ENCODE measurements at regions not wholly inside any gene's neighbourhood (a gene's known extent, or its start where the extent isn't known, plus 50 kb on each side); places are given as distances from the start of the nearest gene placed in this dataset.

GRCh38 chr18:54696616-54697293, 105.7 kb downstream of the DYNAP start:
- Histone ChIP-seq H3K27ac (ENCODE audit: insufficient read depth, low read length) (no peak overlapping the region), H3K27me3 (ENCODE audit: control insufficient read depth, insufficient read depth, low read length) (no peaks in the 10 kb centered on the region), H3K4me1 (ENCODE audit: control insufficient read depth, extremely low read depth, insufficient read depth, low read length) (no peaks in the 10 kb centered on the region), H2AFZ (ENCODE audit: low read length) (no peak overlapping the region), H3K9ac (ENCODE audit: insufficient read depth, low read length) (no peak overlapping the region), H3K36me3 (ENCODE audit: control insufficient read depth, insufficient read depth, low read length) (no peaks in the 10 kb centered on the region), H4K20me1 (ENCODE audit: control insufficient read depth, extremely low read depth, insufficient read depth, low read length) (no peaks in the 10 kb centered on the region), H3K4me3 (replicated peaks in 1 of 4; ENCODE audit: control extremely low read depth in 1 of 4, insufficient read depth in 1 of 4, low read depth in 3 of 4, low read length in 4 of 4) (no peak overlapping the region), H3K4me2 (ENCODE audit: extremely low read depth, insufficient read depth, low read length) (no peak overlapping the region), H3K9me3 (ENCODE audit: control insufficient read depth, insufficient read depth, low read depth, low read length) (no peaks in the 10 kb centered on the region), H3K79me2 (ENCODE audit: control insufficient read depth, insufficient read depth, low read length) (no peaks in the 10 kb centered on the region)
- TF ChIP-seq EZH2 (IDR thresholded peaks at IDR 0.05; ENCODE audit: low read length, missing control alignments) (no peak), CTCF (conservative IDR thresholded peaks at IDR 0.05 in 1 of 2, IDR thresholded peaks at IDR 0.05 in 1 of 2; ENCODE audit: low read depth in 1 of 2, low read length in 2 of 2) (no peak)
- DNase-seq (ENCODE audit: low read depth in 2 of 2) = peak; percentile 14 to 32

- H3K9ac ChIP-seq (ENCODE audit: insufficient read depth, low read length) = no peak overlapping the region
- no peaks in the 10 kb centered on the region for H4K20me1 ChIP-seq (ENCODE audit: control insufficient read depth, extremely low read depth, insufficient read depth, low read length)
- H3K27ac ChIP-seq (ENCODE audit: insufficient read depth, low read length) = no peak overlapping the region
Measured at GRCh38 chr18:54700580-54700979, 109.5 kb downstream of the DYNAP start.

GRCh38 chr18:54702686-54703085, 111.6 kb downstream of the DYNAP start:
- Histone ChIP-seq H3K27ac (ENCODE audit: insufficient read depth, low read length) (no peak overlapping the region), H3K4me3 (replicated peaks in 1 of 4; ENCODE audit: control extremely low read depth in 1 of 4, insufficient read depth in 1 of 4, low read depth in 3 of 4, low read length in 4 of 4) (no peak overlapping the region), H2AFZ (ENCODE audit: low read length) (no peak overlapping the region), H3K9ac (ENCODE audit: insufficient read depth, low read length) (no peak overlapping the region), H3K79me2 (ENCODE audit: control insufficient read depth, insufficient read depth, low read length) (no peaks in the 10 kb centered on the region), H4K20me1 (ENCODE audit: control insufficient read depth, extremely low read depth, insufficient read depth, low read length) (no peaks in the 10 kb centered on the region), H3K4me2 (ENCODE audit: extremely low read depth, insufficient read depth, low read length) (no peak overlapping the region), H3K27me3 (ENCODE audit: control insufficient read depth, insufficient read depth, low read length) (no peaks in the 10 kb centered on the region), H3K4me1 (ENCODE audit: control insufficient read depth, extremely low read depth, insufficient read depth, low read length) (no peaks in the 10 kb centered on the region), H3K36me3 (ENCODE audit: control insufficient read depth, insufficient read depth, low read length) (no peaks in the 10 kb centered on the region), H3K9me3 (ENCODE audit: control insufficient read depth, insufficient read depth, low read depth, low read length) (no peaks in the 10 kb centered on the region)
- DNase-seq (ENCODE audit: low read depth in 2 of 2) = no peak
- no peak for TF ChIP-seq CTCF (conservative IDR thresholded peaks at IDR 0.05 in 1 of 2, IDR thresholded peaks at IDR 0.05 in 1 of 2; ENCODE audit: low read depth in 1 of 2, low read length in 2 of 2)
- no peak for TF ChIP-seq EZH2 (IDR thresholded peaks at IDR 0.05; ENCODE audit: low read length, missing control alignments)

More at GRCh38 chr18:54700580-54700979, 109.5 kb downstream of the DYNAP start:
- Histone ChIP-seq H3K9me3 (ENCODE audit: control insufficient read depth, insufficient read depth, low read depth, low read length) (no peaks in the 10 kb centered on the region), H3K27me3 (ENCODE audit: control insufficient read depth, insufficient read depth, low read length) (no peaks in the 10 kb centered on the region), H3K36me3 (ENCODE audit: control insufficient read depth, insufficient read depth, low read length) (no peaks in the 10 kb centered on the region), H3K4me3 (replicated peaks in 1 of 4; ENCODE audit: control extremely low read depth in 1 of 4, insufficient read depth in 1 of 4, low read depth in 3 of 4, low read length in 4 of 4) (no peak overlapping the region), H2AFZ (ENCODE audit: low read length) (no peak overlapping the region), H3K4me2 (ENCODE audit: extremely low read depth, insufficient read depth, low read length) (no peak overlapping the region), H3K4me1 (ENCODE audit: control insufficient read depth, extremely low read depth, insufficient read depth, low read length) (no peaks in the 10 kb centered on the region), H3K79me2 (ENCODE audit: control insufficient read depth, insufficient read depth, low read length) (no peaks in the 10 kb centered on the region)
- DNase-seq (ENCODE audit: low read depth in 2 of 2) = no peak
- no peak for TF ChIP-seq CTCF (conservative IDR thresholded peaks at IDR 0.05 in 1 of 2, IDR thresholded peaks at IDR 0.05 in 1 of 2; ENCODE audit: low read depth in 1 of 2, low read length in 2 of 2)
- no peak for TF ChIP-seq EZH2 (IDR thresholded peaks at IDR 0.05; ENCODE audit: low read length, missing control alignments)

Measured in fibroblast of lung (primary cell).